ENCODE measurements at regions not wholly inside any gene's neighbourhood (a gene's known extent, or its start where the extent isn't known, plus 50 kb on each side); places are given as distances from the start of the nearest gene placed in this dataset.
A peak's percentile ranks its signal among the peaks of the same experiment; 100 is the strongest.

DNA sequence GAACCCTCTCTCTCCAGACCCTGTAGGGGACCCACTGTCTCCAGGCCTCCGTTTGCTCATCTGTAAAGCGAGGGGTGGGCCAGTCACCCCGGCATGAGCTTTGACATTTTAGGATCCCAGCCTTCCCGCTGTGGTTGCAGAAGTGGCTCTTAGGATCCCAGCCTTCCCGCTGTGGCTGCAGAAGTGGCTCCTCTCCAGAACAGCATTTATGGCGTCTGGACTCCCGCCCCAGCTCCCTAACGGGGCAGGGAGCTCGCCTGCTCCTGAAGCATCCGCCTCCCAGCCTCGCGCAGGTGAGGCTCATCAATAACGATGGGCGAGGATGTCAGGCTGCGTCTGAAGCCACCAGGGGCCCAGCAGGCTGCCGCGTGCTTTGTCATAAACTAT, 222.3 kb upstream of the TNRC6C start:
- no peak for DNase-seq (ENCODE audit: low read depth)

DNA sequence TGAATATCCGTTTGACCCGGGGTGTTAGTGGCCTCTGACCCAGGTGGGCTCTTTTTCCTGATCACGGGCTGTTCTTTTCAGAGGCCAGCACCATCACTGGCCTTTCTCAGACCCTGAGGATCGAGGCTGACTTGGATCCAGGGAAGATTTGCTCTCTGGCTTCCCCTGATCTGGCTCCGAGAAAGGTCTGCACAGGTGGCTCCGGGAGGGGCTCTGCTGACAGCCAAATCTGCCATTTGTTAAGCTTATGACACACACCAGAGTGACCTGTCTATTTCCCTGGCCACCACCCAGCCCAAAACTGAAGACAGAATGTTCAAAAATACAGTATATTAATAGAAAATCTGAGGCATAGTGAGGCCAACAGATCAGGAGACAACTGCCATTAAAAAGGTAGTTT, 221.8 kb upstream of the TNRC6C start:
- DNase-seq (ENCODE audit: low read depth) = no peak

DNA sequence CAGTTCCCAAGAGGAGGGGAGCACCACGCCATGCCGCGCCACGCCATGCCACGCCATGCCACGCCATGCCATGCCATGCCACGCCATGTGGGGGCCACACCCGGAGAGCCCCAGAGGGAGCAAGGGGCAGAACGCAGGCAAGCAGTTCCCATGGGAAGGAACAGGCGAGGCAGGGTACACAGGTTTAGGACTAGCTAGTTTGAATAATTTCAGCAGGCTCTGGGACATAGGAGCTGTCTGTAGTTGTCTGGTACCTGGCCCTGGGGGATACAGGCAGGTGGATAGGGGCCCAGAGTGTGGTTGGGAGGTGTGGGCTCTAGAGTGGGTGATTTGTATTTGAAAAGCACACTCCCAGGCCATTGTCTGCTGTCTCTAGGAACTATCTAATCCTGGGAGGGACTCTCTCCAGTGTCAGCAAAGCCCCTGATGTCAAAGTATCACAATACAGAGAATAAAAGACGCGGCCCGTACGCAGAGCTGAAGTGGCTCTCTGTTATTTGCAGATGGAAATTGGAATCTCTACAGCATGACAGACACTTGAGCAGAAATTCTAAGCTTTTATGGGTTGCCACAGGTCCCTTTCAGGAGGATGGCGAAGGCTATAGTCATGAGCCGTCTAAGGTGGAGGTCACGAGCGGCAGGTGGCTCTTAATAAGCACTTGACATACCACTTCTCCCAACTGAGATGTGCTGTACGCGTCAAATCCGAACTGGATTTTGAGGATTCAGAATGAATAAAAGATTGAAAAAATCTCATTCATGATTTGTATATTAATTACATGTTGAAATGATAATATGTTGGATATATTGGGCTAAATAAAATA, 220.8 kb upstream of the TNRC6C start:
- DNase-seq (ENCODE audit: low read depth) = no peak

DNA sequence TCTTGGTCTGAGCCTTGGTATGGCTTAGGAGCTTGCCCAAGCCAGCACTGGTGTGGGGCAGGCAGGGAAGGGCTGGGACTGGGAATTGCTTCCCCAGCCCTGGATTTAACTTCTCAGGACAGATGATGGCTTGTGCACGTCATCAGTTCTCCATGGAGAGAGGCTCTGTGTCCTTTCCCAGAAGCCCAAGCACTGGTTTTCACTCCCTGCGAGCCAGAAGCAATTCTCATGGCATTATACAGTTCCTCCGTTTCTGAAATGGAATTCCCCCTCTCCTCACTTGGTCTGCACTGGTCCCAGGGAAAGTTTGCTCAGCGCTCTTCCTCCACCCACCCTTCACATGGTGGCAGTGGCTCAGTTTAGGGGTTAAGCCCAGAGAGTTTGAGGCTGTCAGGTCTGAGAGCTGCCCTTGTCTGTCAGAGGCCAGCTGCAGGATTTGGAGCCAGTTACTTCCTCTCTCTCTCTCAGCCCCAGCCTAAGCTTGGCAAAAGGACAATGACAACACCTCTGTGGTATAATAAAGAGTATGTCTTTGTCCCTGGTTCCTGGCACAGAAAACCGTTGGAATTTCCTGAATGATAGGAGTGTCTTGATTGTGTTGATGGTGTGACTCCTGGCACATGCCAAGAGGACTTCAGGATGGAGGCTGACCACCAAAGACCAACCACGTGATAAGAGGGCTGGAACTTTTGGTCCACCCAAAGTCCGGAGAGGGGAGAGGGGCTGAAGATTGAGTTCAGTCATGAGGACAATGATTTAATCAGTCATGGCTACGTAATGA, 219.6 kb upstream of the TNRC6C start:
- no peak for DNase-seq (ENCODE audit: low read depth)

DNA sequence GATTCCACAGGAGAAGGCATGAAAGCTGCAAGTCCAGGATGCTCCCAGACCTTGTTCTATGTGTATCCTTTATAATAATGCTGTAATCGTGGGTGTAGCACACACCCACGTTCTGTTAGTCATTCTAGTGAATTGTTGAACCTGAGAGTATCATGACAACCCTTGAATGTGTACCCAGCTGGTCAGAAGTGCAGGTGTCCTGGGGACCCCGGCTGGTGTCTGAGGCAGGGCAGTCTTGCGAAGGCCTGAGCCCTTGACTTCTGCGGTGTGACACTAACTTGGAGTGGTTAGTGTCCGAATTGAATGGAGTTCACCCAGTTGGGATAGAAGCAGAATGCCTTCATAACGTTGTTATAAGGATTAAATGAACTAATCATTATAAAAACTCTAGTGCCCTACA, 218.0 kb upstream of the TNRC6C start:
- DNase-seq (ENCODE audit: low read depth) = no peak

DNA sequence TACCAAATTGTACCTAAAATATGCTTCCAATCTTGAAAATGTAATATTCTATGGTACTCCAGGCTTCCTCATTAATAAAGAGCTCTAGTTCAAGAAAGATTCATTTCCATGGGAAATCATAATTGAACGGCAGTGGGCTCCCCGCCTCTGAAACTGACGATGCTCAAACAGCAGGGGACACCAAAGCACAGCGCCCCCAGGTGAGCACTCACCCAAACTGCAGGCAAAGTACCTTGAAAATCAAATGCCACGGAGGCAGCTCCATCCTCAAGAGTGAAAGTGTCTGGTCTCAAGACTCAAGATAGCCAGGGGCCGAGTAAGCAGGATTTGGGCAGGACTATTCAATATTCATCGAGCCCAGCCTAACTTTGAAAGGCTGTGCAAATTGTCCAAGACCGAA, 217.4 kb upstream of the TNRC6C start:
- DNase-seq (ENCODE audit: low read depth) = no peak

DNA sequence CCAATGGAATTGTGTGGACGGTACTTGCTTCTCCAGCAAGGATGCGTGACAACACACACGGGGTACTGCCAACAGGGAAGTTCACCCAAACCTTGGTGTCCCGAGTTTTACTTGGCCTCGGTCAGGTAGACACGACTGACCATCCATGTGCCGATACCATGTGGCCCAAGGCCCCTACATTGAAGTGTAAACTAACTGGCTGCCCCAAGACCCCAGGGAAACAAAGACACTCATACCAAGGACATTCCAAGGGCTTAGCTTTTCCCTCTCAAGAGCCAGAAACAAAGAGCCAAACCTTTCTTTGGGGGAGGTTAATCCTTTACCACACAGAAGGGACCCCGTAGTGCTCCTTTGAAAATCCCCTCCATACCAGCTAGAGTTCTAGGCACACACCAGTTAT, 215.9 kb upstream of the TNRC6C start:
- DNase-seq (ENCODE audit: low read depth) = no peak

DNA sequence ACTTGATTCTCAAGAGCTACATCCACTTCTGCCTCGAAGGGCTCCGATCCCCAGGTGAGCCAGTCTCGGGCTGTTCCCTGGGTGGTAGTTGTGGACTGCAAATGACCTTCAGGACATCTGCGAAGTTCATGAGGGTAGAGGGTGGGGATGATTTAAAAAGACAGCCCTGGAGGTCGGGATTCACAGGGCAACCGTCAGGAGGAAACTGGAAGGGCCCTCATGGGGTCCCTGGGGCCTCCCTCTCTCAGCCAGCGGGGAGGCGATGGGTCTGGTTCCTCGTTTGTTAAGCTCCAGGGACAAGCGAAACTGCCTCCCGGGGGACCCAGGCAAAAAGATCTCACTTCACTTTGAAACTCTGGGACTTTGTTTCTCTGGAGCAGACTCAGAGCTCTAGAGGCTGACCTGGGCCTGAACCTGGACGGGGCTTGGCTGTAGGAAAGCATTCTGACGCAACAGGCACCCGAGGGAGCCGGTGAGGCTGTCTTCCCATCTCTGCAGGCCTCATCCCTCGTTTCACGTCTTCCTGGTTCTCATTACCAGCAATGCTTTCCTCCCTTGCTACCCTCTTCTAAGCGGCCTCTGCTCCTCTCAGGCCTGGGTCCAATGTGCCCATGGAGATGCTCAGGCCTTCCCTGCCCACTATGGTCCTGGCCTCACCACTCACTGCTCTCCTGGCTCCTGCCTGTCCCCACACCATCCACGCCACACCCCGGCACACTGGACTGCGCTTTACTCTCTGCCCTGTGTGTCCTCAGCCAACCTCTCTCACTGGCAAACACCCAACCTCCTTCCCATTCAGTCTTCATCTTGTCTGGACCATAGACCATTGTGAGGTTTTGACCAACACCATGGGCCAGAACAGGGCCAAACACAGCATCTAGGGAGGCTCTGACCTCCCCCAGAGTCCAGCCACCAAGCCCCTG, 214.2 kb upstream of the TNRC6C start:
- DNase-seq (ENCODE audit: low read depth) = no peak

DNA sequence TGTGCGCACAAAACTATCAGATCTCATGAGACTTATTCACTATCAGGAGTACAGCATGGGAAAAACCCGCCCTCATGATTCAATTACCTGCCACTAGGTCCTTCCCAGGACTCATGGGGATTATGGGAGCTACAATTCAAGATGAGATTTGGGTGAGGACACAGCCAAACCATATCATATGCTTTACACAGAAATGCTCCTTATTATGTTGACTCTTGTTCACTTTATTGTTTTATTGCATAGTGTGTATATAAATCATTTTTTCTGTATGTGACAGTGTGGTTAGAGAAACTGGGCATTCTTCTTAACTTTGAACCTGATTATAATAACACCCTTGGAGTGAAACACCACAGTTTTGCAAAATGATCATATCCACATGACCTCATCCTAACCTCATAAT, 212.8 kb upstream of the TNRC6C start:
- DNase-seq (ENCODE audit: low read depth) = no peak

DNA sequence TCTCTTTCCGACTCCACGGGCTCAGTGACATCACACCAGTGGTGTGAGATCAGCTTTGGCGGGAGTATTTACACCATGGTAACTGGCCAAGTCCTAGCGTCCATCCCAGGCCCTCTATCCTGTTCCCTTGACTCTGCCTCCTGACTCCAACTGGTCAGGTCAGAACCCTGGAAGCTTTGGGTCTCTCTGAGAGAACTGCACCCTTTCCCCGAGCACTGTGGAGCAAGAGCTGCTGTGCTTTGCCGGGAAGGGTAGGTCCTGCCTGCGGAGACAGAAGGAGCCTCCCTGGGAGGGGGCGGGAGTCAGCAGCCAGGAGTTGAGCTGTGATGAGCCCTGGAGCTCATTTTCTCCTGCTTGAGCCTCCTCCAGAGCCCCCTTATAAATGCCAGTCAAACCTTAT, 212.1 kb upstream of the TNRC6C start:
- DNase-seq (ENCODE audit: low read depth) = no peak

DNA sequence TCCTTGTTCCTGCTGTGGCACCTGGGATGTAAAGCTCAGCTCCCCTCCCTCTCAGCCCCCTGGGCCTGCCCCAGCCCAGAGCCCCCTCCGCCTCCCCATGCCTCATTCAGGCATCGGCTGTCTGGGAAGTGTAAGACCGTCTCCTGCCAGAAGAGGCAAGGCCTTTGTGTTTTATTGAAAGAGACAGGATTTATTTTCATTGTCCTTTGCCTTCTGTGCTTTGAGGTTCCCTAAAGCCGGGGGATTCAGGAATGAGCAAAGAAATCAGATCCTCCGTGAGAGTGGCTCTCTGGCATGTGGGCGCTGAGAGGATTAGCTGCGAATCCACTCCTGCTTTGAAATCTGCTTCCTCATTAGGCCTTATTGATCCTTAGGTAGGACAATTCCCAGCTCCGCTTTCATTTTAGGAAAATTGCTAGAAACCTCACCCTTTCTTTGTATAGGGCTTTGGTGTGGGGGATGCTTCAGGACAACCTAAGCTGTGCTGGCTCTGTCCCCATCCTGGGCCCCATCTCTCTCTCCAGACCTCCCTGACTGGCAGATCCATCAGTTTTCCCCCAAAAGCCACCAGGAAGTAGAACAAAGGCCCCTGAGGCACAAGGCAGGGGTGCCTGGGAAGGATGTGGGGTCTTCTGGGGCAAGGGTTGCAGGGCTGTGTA, 211.5 kb upstream of the TNRC6C start:
- DNase-seq (ENCODE audit: low read depth) = no peak

DNA sequence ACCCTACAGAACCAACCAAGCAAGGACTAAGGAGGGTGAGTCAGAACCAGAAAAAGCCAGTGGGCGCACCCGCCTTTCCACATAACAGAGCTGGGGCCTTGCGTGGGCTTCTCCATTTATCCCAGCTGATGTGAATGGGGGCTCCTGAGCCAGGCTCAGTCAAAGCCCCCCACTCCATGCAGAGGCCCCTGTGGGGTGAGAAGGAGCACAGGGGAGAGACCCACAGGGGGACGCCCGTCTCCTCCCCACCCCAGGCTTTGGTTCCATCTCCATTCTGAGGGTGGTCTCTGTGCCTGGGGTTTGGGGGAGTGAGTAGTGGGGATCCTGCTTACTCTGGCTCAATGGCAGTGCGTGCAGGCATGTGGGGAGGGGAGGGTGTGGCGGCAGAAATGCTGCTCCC, 210.1 kb upstream of the TNRC6C start:
- DNase-seq (ENCODE audit: low read depth) = no peak

DNA sequence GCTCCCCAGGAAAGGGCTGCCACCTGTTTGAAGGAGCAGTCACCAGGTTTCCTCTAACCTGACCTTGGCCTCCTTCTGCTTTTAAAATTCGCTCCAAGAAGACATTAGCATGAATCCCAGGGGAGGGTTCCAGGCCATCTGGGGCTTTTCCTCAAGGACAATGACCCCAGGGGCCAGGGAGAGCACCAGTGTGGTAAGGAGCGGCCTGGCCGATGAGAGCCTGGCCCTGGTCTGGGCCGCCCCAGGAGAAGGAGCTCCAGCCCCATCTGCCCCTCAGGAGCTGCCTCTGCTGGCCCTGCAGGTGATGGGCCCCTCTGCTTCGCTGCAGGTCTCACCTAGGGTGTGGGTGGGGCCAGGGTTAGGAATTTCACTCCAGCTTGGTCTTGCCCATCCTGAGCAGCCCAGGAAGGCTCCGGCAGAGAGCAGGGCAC, 209.2 kb upstream of the TNRC6C start:
- no peak for DNase-seq (ENCODE audit: low read depth)

DNA sequence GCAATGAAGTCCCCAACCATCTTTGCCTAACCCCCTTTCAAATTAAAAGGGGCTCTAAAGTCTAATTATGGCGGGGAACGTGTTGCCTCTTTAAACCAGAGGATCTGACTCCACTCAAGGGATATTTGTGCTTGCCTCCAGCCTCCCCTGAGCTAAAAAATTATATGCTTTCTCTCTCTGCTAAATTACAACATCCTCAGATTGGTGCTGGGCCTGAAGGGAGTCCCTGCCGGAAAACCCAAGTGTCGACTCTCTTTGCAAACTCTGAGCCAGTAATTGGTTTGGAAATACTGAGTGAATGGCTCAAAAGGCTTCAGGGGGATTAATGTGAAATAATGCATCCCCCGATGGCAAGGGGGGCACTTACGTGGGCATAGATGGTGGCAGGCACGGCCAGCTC, 208.5 kb upstream of the TNRC6C start:
- DNase-seq (ENCODE audit: low read depth) = no peak

DNA sequence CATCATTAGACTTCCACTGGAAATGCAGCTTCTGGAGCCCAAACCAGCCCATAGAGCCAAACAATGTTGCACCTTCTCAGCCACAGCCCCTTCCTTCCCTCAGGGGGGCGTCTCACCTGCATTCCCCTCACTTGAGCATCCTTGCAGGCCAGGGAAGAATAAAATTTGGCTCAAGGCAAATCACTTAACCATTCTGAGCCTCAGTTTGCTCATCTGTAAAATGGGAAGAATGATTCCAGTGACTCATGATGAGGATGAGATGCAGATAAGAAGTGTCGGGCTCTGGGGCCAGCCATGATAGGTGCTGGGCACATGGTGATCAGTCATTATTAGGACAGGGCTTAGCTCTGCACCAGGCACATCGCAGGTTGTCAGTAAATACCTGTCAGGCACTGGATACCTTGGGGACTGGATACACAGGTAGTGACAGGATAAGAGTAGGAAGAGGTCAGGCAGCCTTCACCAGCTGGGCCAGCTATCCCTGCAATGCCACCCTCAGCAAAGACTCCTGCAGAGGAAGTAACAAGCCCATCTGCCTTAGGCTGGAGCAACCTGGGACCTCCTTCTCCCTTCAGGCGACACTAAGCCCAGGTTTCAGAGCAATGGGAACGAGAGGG, 208.0 kb upstream of the TNRC6C start:
- DNase-seq (ENCODE audit: low read depth) = no peak

DNA sequence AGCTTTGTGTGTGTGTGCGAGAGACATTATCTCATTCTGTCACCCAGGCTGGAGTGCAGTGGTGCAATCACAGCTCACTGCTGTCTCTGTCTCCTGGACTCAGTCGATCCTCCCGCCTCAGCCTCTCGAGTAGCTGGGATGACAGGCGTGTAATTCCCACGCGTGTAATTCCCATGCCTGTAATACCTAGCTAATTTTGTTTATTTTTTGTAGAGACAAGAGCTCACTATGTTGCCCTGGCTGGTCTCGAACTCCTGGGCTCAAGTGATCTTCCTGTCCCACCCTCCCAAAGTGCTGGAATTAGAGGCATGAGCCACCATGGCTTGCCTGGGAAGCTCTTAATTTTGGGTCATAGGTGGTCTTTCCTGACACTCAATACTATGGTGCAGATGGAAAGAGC, 205.3 kb upstream of the TNRC6C start:
- no peak for DNase-seq (ENCODE audit: low read depth)

DNA sequence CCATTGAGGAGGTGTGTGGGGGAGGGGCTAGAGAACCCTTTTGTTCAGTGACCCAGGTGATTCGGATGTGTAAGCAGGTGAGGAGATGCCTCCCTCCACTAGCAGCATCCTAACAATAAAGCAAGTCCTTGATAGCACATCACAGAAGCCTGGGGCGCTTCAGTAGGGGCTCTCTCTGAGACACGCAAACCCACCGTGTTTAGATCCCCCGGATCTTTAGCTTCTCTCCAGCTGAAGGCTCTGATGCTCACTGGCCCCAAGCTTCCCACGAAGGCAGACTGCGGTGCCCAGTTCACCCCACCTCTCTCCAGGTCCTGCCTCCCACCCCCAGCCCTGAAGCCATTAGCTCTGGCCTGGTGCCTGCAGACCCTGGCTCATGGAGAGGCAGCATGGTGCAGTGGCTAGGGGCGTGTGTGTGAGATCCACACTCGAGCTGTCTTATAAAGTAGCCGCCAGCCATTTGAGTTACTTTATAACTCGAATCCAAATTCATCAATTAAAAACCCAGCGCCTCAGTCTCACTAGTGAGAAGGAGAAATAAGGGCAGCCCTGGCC, 204.7 kb upstream of the TNRC6C start:
- DNase-seq (ENCODE audit: low read depth) = no peak

DNA sequence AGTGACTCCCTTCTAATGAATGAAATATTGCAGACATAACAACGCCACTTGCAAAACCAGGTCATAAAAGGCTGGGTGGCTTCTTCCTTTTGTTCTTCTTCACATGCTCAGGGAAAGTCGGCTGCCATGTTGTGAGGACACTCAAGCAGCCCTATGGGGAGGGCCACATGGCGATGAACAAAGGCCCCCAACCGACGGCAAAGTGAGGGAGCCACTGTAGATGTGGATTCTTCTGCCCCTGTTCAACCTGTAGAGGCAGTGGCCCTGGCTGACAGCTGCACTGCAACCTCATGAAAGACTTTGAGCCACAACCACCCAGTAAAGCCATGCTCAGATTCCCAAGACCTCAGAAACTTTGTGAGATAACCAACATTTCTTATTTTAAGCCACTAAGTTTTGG, 203.5 kb upstream of the TNRC6C start:
- no peak for DNase-seq (ENCODE audit: low read depth)

DNA sequence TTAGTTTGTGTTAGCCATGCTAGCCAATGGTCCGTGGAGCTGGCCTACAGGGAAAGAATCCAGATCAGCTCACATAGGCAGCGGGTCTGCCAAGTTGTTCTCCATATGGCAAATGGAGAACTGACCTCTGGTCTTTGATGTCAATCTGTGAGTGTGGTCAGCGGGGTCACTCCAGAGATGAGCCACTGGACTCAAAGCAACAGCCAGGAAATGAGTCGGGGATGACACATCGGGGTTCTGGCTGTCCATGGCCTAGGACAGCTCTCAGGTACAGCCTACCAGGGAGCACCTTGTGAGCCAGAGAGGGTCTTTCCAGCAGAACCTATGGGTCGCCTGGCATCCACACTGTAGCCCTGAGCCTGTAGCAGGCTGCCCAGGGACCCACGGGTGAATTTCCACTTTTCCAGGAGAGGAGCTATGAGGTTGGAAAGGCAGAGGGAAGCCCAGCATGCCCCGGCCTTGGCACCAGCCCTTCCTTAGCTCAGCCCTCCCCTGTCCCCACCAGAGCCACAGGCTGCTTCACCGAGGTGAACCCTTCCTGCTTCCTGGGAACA, 203.0 kb upstream of the TNRC6C start:
- DNase-seq (ENCODE audit: low read depth) = peak; percentile 10

DNA sequence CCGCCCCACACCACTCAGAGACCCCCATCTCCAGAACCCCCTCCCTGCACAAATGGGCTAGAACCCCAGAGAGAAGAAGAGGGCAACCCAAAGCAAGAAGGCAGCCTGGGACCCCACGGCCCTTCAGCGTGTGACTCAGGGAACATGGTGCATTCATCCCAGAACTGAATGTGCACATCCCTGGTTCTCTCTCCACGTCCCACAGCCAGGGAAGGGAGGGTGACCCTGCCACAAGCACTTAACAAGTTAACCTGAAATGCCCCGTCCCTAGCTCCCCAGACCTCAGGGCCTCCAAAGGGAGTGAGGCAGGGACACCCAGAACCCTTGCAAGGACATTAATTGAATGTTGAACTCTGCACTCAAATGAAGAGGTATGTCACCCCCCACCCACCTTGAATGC, 202.5 kb upstream of the TNRC6C start:
- DNase-seq (ENCODE audit: low read depth) = no peak

Measured in LHCN-M2 (cell line).